ENCODE measurements at regions not wholly inside any gene's neighbourhood (a gene's known extent, or its start where the extent isn't known, plus 50 kb on each side); places are given as distances from the start of the nearest gene placed in this dataset.

- TF ChIP-seq CTCF (IDR thresholded peaks at IDR 0.05) (no peak), POLR2AphosphoS5 (IDR thresholded peaks at IDR 0.05) (no peak), POLR2A (IDR thresholded peaks at IDR 0.05) (no peak), EP300 (IDR thresholded peaks at IDR 0.05) (no peak)
Measured at GRCh38 chr10:65751896-65752295, 1173.9 kb upstream of the LRRTM3 start.
